Ascending aorta (tissue), 2 donors: ENCODE measurements at regions not wholly inside any gene's neighbourhood (a gene's known extent, or its start where the extent isn't known, plus 50 kb on each side); places are given as distances from the start of the nearest gene placed in this dataset.
"Not testable (repeated sequence)": the region's sequence is repeated elsewhere in the genome, so short reads cannot be mapped to it uniquely, and the experiment has no call there.

ENCODE experiments used
- DNase-seq, 2 donors: peaks; one replicate each; pipeline ENCODE4 v3.0.0-alpha.2; 2019; ENCODE audit warnings: low spot score in 2 of 2
- H3K27ac ChIP-seq, 2 donors: fragments of 200-600 bp; sonication (generic); one replicate each; pipeline ENCODE4 v1.5.1; 2016 to 2017; ENCODE audit warnings: mild to moderate bottlenecking in 1 of 2
- H3K27me3 ChIP-seq: fragments of 200-600 bp; sonication (generic); one replicate; pipeline ENCODE4 v1.5.1; 2017
- H3K36me3 ChIP-seq, 2 donors: fragments of 200-600 bp; sonication (generic); one replicate each; pipeline ENCODE4 v1.5.1; 2016
- H3K4me1 ChIP-seq, 2 donors: fragments of 200-600 bp; sonication (generic); one replicate each; pipeline ENCODE4 v1.5.1; 2016 to 2017; ENCODE audit warnings: mild to moderate bottlenecking in 1 of 2
- H3K4me3 ChIP-seq, 2 donors: fragments of 200-600 bp; sonication (generic); one replicate each; pipeline ENCODE4 v1.5.1; 2016 to 2017; ENCODE audit warnings: mild to moderate bottlenecking in 1 of 2
- H3K9me3 ChIP-seq, 2 donors: fragments of 200-600 bp; sonication (generic); one replicate each; pipeline ENCODE4 v1.5.1; 2016
- CTCF ChIP-seq, 3 experiments: fragments of 200-600 bp in 2 of 3; fragments of 450-650 bp in 1 of 3; sonication (generic) in 2 of 3; IDR thresholded peaks; one replicate each; pipeline ENCODE4 v1.5.1; 2016 to 2019; ENCODE audit warnings: antibody characterized with exemption in 3 of 3, mild to moderate bottlenecking in 1 of 3, moderate library complexity in 1 of 3
- intact Hi-C: fragments of 100-400 bp; cut with DNase I; formaldehyde crosslinking; loops from one replicate; pipeline ENCODE4 v1.15.1; 2023

- H3K9me3 ChIP-seq: no peaks in the 10 kb centered on the region
- no peak for TF ChIP-seq CTCF (IDR thresholded peaks at IDR 0.05)
- no peaks in the 10 kb centered on the region for H3K36me3 ChIP-seq
- no peak overlapping the region for H3K27ac ChIP-seq
- H3K4me1 ChIP-seq: no peaks in the 10 kb centered on the region
- intact Hi-C loops: no loop called here
- no peaks in the 10 kb centered on the region for H3K27me3 ChIP-seq
- DNase-seq: no peak
- no peak overlapping the region for H3K4me3 ChIP-seq
Observed at GRCh38 chr10:131556897-131557495, 245.5 kb upstream of the TCERG1L start.

GRCh38 chr10:131557956-131558355, 246.4 kb upstream of the TCERG1L start:
- DNase-seq, H3K27me3 ChIP-seq, H3K4me1 ChIP-seq, intact Hi-C loops, H3K36me3 ChIP-seq, H3K9me3 ChIP-seq, H3K27ac ChIP-seq, H3K4me3 ChIP-seq: not testable (repeated sequence)

- TF ChIP-seq CTCF (IDR thresholded peaks at IDR 0.05): no peak
- H3K36me3 ChIP-seq: no peaks in the 10 kb centered on the region
- intact Hi-C loops: no loop called here
- no peaks in the 10 kb centered on the region for H3K27me3 ChIP-seq
- H3K4me1 ChIP-seq: no peaks in the 10 kb centered on the region
- no peak overlapping the region for H3K4me3 ChIP-seq
- DNase-seq: no peak
- no peaks in the 10 kb centered on the region for H3K9me3 ChIP-seq
- H3K27ac ChIP-seq: no peak overlapping the region
Observed at GRCh38 chr10:131559450-131559911, 248.0 kb upstream of the TCERG1L start.

- no peak for TF ChIP-seq CTCF (IDR thresholded peaks at IDR 0.05)
- Histone ChIP-seq H3K4me1 (no peaks in the 10 kb centered on the region), H3K36me3 (no peaks in the 10 kb centered on the region), H3K27me3 (no peaks in the 10 kb centered on the region), H3K9me3 (peaks cover 0 to 4% of the 10 kb centered on the region in 2 donors), H3K4me3 (no peak overlapping the region), H3K27ac (no peak overlapping the region)
- no peak for DNase-seq
- intact Hi-C loops: no loop called here
Observed at GRCh38 chr10:131560166-131560565, 248.6 kb upstream of the TCERG1L start.

GRCh38 chr10:131560706-131561355, 249.3 kb upstream of the TCERG1L start:
- no peak overlapping the region for H3K27ac ChIP-seq
- H3K9me3 ChIP-seq: peaks cover 0 to 6% of the 10 kb centered on the region in 2 donors
- DNase-seq: no peak
- no peaks in the 10 kb centered on the region for H3K36me3 ChIP-seq
- TF ChIP-seq CTCF (IDR thresholded peaks at IDR 0.05): no peak
- intact Hi-C loops: no loop called here
- no peaks in the 10 kb centered on the region for H3K4me1 ChIP-seq
- H3K4me3 ChIP-seq: no peak overlapping the region
- H3K27me3 ChIP-seq: no peaks in the 10 kb centered on the region

GRCh38 chr10:131561897-131562296, 250.4 kb upstream of the TCERG1L start:
- Histone ChIP-seq H3K9me3 (peaks cover 0 to 6% of the 10 kb centered on the region in 2 donors), H3K4me3 (no peak overlapping the region), H3K27ac (no peak overlapping the region), H3K36me3 (no peaks in the 10 kb centered on the region), H3K27me3 (no peaks in the 10 kb centered on the region), H3K4me1 (no peaks in the 10 kb centered on the region)
- no peak for TF ChIP-seq CTCF (IDR thresholded peaks at IDR 0.05)
- DNase-seq: no peak
- intact Hi-C loops: no loop called here
